Heart left ventricle (tissue), 13 donors: ENCODE measurements at regions not wholly inside any gene's neighbourhood (a gene's known extent, or its start where the extent isn't known, plus 50 kb on each side); places are given as distances from the start of the nearest gene placed in this dataset.

Experiments
- POLR2A ChIP-seq, 2 donors: fragments of 450-650 bp; IDR thresholded peaks; one replicate each; pipeline ENCODE4 v1.6.1; 2017; ENCODE audit warnings: antibody characterized with exemption in 2 of 2, mild to moderate bottlenecking in 2 of 2, moderate library complexity in 2 of 2
- TF ChIP-seq, protein P1 (sequence below), 12 donors: fragments of 200-600 bp; sonication (generic) in 4 of 12; IDR thresholded peaks; one replicate each; pipeline versions ENCODE4 v1.5.0 to v1.8.0; 2018 to 2022; ENCODE audit warnings: antibody characterized with exemption in 12 of 12, mild to moderate bottlenecking in 5 of 12
- donor health status: ischemic (EF 13 %, LVEDD 7.1; RV severe dilation, severe dysfunction).
- donor health status: DM: no; HTN: yes; CAD: no.
- donor health status: DM: no; HTN: no; CAD: no.
- donor health status: ischemic (EF 25% LVEDD 6.9; RV normal size, moderate dysfunction).
- donor health status: ischemic (EF 25% LVEDD 5.7; RV mildly dilated, moderate dysfunction).
- donor health status: ischemic (EF 35%, LVEDD 5.7; RV mildly dilated, moderate dysfunction).
- donor health status: nonischemic (EF 11% LVEDD 7.7; RV severe dilation, severe dysfunction).
- donor health status: DM: yes; HTN: yes; CAD: no.
- donor health status: PGD.
- donor health status: ischemic (EF 29% LVEDD 5.4; RV normal size, mild dysfunction).
- donor health status: nonischemic (EF 23%, LVEDD 6.1; RV moderate dilation, normal function).

DNA sequence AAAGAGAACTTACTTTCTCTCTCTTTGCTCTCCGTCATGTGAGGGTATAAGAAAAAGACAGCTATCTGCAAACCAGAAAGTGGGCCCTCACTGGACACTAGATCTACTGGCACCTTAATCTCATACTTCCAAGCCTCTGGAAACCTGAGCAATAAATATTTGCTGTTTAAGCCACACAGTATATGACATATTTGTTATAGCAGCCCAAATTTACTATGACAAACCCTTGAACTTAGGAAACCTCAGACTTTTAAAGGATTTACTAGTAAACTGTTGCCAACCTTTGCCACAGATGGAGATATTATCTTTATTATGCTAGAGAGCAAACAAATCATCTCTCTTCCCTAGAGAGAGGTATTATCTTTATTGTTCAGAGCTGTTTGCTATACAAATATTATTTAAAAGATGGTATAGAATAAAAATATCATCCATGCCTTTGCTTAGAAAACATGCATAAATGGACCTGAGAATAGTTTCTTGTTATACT lies 1446.1 kb downstream of the SLITRK1 start:
- TF ChIP-seq, protein P1, sequence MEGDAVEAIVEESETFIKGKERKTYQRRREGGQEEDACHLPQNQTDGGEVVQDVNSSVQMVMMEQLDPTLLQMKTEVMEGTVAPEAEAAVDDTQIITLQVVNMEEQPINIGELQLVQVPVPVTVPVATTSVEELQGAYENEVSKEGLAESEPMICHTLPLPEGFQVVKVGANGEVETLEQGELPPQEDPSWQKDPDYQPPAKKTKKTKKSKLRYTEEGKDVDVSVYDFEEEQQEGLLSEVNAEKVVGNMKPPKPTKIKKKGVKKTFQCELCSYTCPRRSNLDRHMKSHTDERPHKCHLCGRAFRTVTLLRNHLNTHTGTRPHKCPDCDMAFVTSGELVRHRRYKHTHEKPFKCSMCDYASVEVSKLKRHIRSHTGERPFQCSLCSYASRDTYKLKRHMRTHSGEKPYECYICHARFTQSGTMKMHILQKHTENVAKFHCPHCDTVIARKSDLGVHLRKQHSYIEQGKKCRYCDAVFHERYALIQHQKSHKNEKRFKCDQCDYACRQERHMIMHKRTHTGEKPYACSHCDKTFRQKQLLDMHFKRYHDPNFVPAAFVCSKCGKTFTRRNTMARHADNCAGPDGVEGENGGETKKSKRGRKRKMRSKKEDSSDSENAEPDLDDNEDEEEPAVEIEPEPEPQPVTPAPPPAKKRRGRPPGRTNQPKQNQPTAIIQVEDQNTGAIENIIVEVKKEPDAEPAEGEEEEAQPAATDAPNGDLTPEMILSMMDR (IDR thresholded peaks at IDR 0.05), result no peak
- no peak for TF ChIP-seq POLR2A (IDR thresholded peaks at IDR 0.05)
